ENCODE measurements at regions not wholly inside any gene's neighbourhood (a gene's known extent, or its start where the extent isn't known, plus 50 kb on each side); places are given as distances from the start of the nearest gene placed in this dataset.

GRCh38 chr12:123099560-123100192 lies 51.2 kb downstream of the PITPNM2 start:
- H3K36me3 Mint-ChIP-seq = no peaks in the 10 kb centered on the region
- 100% methylated on average over 1 of the region's 5 CpGs for WGBS (ENCODE audit: insufficient coverage)
- no peak overlapping the region for H3K4me3 ChIP-seq (replicated peaks in 1 of 3; ENCODE audit: low read depth in 2 of 3, low read length in 3 of 3)
- peaks cover 4% of the 10 kb centered on the region for H3K4me1 Mint-ChIP-seq
- peaks cover 0 to 2% (median 0%) of the 10 kb centered on the region in 7 donors for H3K9me3 Mint-ChIP-seq
- no peaks in the 10 kb centered on the region for H4K20me1 ChIP-seq (ENCODE audit: insufficient read depth, low read length)
- H3K27ac ChIP-seq (ENCODE audit: low read depth in 1 of 2, low read length in 2 of 2) = no peak overlapping the region
- no peak overlapping the region for H3K9ac ChIP-seq (ENCODE audit: insufficient read depth, low read length, poor library complexity, severe bottlenecking)
- H3K4me2 ChIP-seq (replicated peaks; ENCODE audit: extremely low read depth, low read length, poor library complexity, severe bottlenecking) = no peak overlapping the region
- no peak overlapping the region for H3K4me3 Mint-ChIP-seq
- no peaks in the 10 kb centered on the region for H3K27me3 ChIP-seq (ENCODE audit: control insufficient read depth in 2 of 2, insufficient read depth in 2 of 2, low read length in 2 of 2)
- TF ChIP-seq CTCF (IDR thresholded peaks at IDR 0.05) = no peak
- no peaks in the 10 kb centered on the region for H3K79me2 ChIP-seq (ENCODE audit: insufficient read depth, low read length)
- H3K27me3 Mint-ChIP-seq (ENCODE audit: low read depth in 3 of 3) = peaks cover 2 to 3% (median 2%) of the 10 kb centered on the region in 3 donors
- DNase-seq = no peak
- no peak overlapping the region for H3K27ac Mint-ChIP-seq
- no peaks in the 10 kb centered on the region for H3K36me3 ChIP-seq (replicated peaks in 1 of 2; ENCODE audit: control insufficient read depth in 1 of 2, insufficient read depth in 2 of 2, low read length in 2 of 2)
- H3K9me3 ChIP-seq (replicated peaks in 1 of 2; ENCODE audit: control insufficient read depth in 1 of 2, insufficient read depth in 1 of 2, low read length in 2 of 2) = no peaks in the 10 kb centered on the region
- H3K4me1 ChIP-seq (ENCODE audit: control insufficient read depth in 1 of 2, insufficient read depth in 2 of 2, low read length in 2 of 2) = no peaks in the 10 kb centered on the region
- intact Hi-C loops (cut with micrococcal nuclease) = loop anchor here in 1 of 2 donors (5.0 kb wide), 1 partner anchor 37 kb away; no protein-coding TSS in a partner anchor
- H2AFZ ChIP-seq (ENCODE audit: insufficient read depth, low read depth, low read length, poor library complexity, severe bottlenecking) = no peak overlapping the region

GRCh38 chr12:123098780-123099179 lies 52.1 kb downstream of the PITPNM2 start:
- Mint-ChIP-seq H3K36me3 (no peaks in the 10 kb centered on the region), H3K27ac (peak overlapping the region in 1 of 7 donors; percentile 58), H3K9me3 (peaks cover 0 to 2% (median 0%) of the 10 kb centered on the region in 7 donors), H3K4me1 (peaks cover 2% of the 10 kb centered on the region), H3K4me3 (no peak overlapping the region), H3K27me3 (ENCODE audit: low read depth in 3 of 3) (peaks cover 2 to 3% (median 2%) of the 10 kb centered on the region in 3 donors)
- Histone ChIP-seq H2AFZ (ENCODE audit: insufficient read depth, low read depth, low read length, poor library complexity, severe bottlenecking) (no peak overlapping the region), H3K27me3 (ENCODE audit: control insufficient read depth in 2 of 2, insufficient read depth in 2 of 2, low read length in 2 of 2) (no peaks in the 10 kb centered on the region), H3K27ac (ENCODE audit: low read depth in 1 of 2, low read length in 2 of 2) (no peak overlapping the region), H3K36me3 (replicated peaks in 1 of 2; ENCODE audit: control insufficient read depth in 1 of 2, insufficient read depth in 2 of 2, low read length in 2 of 2) (no peaks in the 10 kb centered on the region), H3K9ac (ENCODE audit: insufficient read depth, low read length, poor library complexity, severe bottlenecking) (no peak overlapping the region), H3K79me2 (ENCODE audit: insufficient read depth, low read length) (no peaks in the 10 kb centered on the region), H3K4me1 (ENCODE audit: control insufficient read depth in 1 of 2, insufficient read depth in 2 of 2, low read length in 2 of 2) (no peaks in the 10 kb centered on the region), H3K4me2 (replicated peaks; ENCODE audit: extremely low read depth, low read length, poor library complexity, severe bottlenecking) (no peak overlapping the region), H4K20me1 (ENCODE audit: insufficient read depth, low read length) (no peaks in the 10 kb centered on the region), H3K4me3 (replicated peaks in 1 of 3; ENCODE audit: low read depth in 2 of 3, low read length in 3 of 3) (no peak overlapping the region), H3K9me3 (replicated peaks in 1 of 2; ENCODE audit: control insufficient read depth in 1 of 2, insufficient read depth in 1 of 2, low read length in 2 of 2) (no peaks in the 10 kb centered on the region)
- DNase-seq = no peak
- WGBS (ENCODE audit: insufficient coverage) = 100% methylated on average over 2 of the region's 2 CpGs
- intact Hi-C loops (cut with micrococcal nuclease) = loop anchor here in 1 of 2 donors (5.0 kb wide), 1 partner anchor 36 kb away; no protein-coding TSS in a partner anchor
- no peak for TF ChIP-seq CTCF (IDR thresholded peaks at IDR 0.05)
